ENCODE measurements at regions not wholly inside any gene's neighbourhood (a gene's known extent, or its start where the extent isn't known, plus 50 kb on each side); places are given as distances from the start of the nearest gene placed in this dataset.
A peak's percentile ranks its signal among the peaks of the same experiment; 100 is the strongest.

DNA sequence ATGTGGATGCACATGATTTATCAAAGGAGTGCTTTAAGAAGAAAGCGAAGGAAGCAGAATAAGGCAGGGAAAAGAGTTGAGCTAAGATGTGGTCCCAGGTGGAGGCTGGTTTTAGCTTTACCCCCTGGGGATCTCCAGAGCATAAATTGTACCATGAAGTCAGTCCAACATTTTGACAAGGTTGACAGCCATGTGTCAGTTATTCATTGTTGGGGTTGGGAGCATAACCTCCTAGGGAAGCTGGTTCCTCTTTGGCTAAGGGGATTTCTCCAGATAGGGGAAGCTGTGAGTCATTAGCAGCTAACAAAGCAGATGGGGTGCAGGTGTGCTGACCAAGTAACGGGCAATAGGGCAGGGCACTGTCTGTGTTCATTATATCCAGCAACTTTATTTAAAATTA lies 123.7 kb upstream of the IGSF10 start (continued):
- TF ChIP-seq, protein P1, sequence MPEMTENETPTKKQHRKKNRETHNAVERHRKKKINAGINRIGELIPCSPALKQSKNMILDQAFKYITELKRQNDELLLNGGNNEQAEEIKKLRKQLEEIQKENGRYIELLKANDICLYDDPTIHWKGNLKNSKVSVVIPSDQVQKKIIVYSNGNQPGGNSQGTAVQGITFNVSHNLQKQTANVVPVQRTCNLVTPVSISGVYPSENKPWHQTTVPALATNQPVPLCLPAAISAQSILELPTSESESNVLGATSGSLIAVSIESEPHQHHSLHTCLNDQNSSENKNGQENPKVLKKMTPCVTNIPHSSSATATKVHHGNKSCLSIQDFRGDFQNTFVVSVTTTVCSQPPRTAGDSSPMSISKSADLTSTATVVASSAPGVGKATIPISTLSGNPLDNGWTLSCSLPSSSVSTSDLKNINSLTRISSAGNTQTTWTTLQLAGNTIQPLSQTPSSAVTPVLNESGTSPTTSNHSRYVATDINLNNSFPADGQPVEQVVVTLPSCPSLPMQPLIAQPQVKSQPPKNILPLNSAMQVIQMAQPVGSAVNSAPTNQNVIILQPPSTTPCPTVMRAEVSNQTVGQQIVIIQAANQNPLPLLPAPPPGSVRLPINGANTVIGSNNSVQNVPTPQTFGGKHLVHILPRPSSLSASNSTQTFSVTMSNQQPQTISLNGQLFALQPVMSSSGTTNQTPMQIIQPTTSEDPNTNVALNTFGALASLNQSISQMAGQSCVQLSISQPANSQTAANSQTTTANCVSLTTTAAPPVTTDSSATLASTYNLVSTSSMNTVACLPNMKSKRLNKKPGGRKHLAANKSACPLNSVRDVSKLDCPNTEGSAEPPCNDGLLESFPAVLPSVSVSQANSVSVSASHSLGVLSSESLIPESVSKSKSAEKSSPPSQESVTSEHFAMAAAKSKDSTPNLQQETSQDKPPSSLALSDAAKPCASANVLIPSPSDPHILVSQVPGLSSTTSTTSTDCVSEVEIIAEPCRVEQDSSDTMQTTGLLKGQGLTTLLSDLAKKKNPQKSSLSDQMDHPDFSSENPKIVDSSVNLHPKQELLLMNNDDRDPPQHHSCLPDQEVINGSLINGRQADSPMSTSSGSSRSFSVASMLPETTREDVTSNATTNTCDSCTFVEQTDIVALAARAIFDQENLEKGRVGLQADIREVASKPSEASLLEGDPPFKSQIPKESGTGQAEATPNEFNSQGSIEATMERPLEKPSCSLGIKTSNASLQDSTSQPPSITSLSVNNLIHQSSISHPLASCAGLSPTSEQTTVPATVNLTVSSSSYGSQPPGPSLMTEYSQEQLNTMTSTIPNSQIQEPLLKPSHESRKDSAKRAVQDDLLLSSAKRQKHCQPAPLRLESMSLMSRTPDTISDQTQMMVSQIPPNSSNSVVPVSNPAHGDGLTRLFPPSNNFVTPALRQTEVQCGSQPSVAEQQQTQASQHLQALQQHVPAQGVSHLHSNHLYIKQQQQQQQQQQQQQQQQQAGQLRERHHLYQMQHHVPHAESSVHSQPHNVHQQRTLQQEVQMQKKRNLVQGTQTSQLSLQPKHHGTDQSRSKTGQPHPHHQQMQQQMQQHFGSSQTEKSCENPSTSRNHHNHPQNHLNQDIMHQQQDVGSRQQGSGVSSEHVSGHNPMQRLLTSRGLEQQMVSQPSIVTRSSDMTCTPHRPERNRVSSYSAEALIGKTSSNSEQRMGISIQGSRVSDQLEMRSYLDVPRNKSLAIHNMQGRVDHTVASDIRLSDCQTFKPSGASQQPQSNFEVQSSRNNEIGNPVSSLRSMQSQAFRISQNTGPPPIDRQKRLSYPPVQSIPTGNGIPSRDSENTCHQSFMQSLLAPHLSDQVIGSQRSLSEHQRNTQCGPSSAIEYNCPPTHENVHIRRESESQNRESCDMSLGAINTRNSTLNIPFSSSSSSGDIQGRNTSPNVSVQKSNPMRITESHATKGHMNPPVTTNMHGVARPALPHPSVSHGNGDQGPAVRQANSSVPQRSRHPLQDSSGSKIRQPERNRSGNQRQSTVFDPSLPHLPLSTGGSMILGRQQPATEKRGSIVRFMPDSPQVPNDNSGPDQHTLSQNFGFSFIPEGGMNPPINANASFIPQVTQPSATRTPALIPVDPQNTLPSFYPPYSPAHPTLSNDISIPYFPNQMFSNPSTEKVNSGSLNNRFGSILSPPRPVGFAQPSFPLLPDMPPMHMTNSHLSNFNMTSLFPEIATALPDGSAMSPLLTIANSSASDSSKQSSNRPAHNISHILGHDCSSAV (CRISPR knock-in tag; IDR thresholded peaks at IDR 0.05; ENCODE audit: borderline replicate concordance) = no peak
- no peak for TF ChIP-seq ZNF138 (CRISPR knock-in tag; IDR thresholded peaks at IDR 0.05; ENCODE audit: low read depth)
- no peak for TF ChIP-seq ZFP41 (CRISPR knock-in tag; IDR thresholded peaks at IDR 0.05; ENCODE audit: borderline replicate concordance)
- TF ChIP-seq EED (CRISPR knock-in tag; IDR thresholded peaks at IDR 0.05) = no peak
- no peak for TF ChIP-seq ZNF205 (CRISPR knock-in tag; IDR thresholded peaks at IDR 0.05)
- no peak for TF ChIP-seq TRIM24 (CRISPR knock-in tag; IDR thresholded peaks at IDR 0.05)

DNA sequence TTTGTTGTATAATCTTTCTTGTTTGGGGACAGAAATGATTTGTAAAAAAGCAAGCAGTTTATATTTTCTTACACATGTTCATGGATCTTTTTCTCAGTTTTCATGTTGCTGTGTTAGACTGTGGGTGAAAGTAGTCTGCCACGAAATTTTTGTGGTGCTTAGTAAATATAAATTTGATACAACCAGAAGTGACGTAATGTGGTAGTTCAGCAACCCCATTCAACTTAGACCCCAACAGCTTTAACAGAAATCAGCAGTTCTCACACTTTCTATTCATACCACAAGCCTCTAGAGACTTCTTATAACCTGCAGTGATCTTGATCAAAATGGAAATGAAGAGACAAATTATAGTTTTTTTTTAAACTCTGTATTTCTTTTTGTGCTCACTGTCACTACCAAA lies 120.2 kb upstream of the IGSF10 start:
- Histone ChIP-seq H3K4me2 (ENCODE audit: low read depth, low read length) (no peak overlapping the region), H3K27ac (ENCODE audit: extremely low read length, insufficient read depth, low read length) (no peak overlapping the region), H3K79me2 (ENCODE audit: insufficient read depth, low read length) (no peaks in the 10 kb centered on the region), H3K27me3 (ENCODE audit: control insufficient read depth in 1 of 2, insufficient read depth in 2 of 2, low read length in 2 of 2) (no peaks in the 10 kb centered on the region), H4K20me1 (ENCODE audit: insufficient read depth, low read length) (no peaks in the 10 kb centered on the region), H3K4me3 (replicated peaks in 1 of 3; ENCODE audit: insufficient read depth in 1 of 3, low read depth in 2 of 3, low read length in 3 of 3) (no peak overlapping the region), H2AFZ (ENCODE audit: low read length) (no peak overlapping the region), H3K36me3 (replicated peaks in 1 of 2; ENCODE audit: control insufficient read depth in 1 of 2, insufficient read depth in 2 of 2, low read length in 2 of 2) (no peaks in the 10 kb centered on the region), H3K9me3 (ENCODE audit: low read length) (no peaks in the 10 kb centered on the region), H3K4me1 (ENCODE audit: insufficient read depth, low read length) (no peaks in the 10 kb centered on the region), H3K9ac (ENCODE audit: insufficient read depth, low read depth, low read length) (no peak overlapping the region)
- TF ChIP-seq, protein P2, sequence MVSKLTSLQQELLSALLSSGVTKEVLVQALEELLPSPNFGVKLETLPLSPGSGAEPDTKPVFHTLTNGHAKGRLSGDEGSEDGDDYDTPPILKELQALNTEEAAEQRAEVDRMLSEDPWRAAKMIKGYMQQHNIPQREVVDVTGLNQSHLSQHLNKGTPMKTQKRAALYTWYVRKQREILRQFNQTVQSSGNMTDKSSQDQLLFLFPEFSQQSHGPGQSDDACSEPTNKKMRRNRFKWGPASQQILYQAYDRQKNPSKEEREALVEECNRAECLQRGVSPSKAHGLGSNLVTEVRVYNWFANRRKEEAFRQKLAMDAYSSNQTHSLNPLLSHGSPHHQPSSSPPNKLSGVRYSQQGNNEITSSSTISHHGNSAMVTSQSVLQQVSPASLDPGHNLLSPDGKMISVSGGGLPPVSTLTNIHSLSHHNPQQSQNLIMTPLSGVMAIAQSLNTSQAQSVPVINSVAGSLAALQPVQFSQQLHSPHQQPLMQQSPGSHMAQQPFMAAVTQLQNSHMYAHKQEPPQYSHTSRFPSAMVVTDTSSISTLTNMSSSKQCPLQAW (CRISPR knock-in tag; IDR thresholded peaks at IDR 0.05) = no peak
- TF ChIP-seq GLI4 (CRISPR knock-in tag; IDR thresholded peaks at IDR 0.05; ENCODE audit: borderline replicate concordance) (no peak), REL (CRISPR knock-in tag; conservative IDR thresholded peaks at IDR 0.05) (no peak), ATF7 (IDR thresholded peaks at IDR 0.05) (peak; percentile 80), ATF7 (CRISPR knock-in tag; IDR thresholded peaks at IDR 0.05) (no peak), CHD4 (IDR thresholded peaks at IDR 0.05; ENCODE audit: borderline replicate concordance, low read length) (no peak)
- TF ChIP-seq, protein P3, sequence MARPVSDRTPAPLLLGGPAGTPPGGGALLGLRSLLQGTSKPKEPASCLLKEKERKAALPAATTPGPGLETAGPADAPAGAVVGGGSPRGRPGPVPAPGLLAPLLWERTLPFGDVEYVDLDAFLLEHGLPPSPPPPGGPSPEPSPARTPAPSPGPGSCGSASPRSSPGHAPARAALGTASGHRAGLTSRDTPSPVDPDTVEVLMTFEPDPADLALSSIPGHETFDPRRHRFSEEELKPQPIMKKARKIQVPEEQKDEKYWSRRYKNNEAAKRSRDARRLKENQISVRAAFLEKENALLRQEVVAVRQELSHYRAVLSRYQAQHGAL (CRISPR knock-in tag; IDR thresholded peaks at IDR 0.05; ENCODE audit: not compliant biosample characterization) = no peak
- ChIA-PET CTCF (ENCODE audit: low intra/inter-chr PET ratio, low total read pairs) (no interaction called here), POLR2A (no interaction called here)
- BruUV-seq (replicated peaks) = no TSS peak
- WGBS (ENCODE audit: low lambda C conversion rate) = 4% methylated on average over 2 of the region's 2 CpGs
- DNase-seq (ENCODE audit: low spot score) (no peak), FAIRE-seq (no peak), ATAC-seq (no peak)
- intact Hi-C loops (cut with micrococcal nuclease; ENCODE audit: unreplicated experiment) (no loop called here), in situ Hi-C loops (cut with HindIII; ENCODE audit: extremely low pct_ligation_motif_present, low pct_unique_long_range_greater_than_20kb) (no loop called here)

Data from HepG2 (cell line).